Progenitor cell of endocrine pancreas (in vitro differentiated cells): ENCODE measurements at regions not wholly inside any gene's neighbourhood (a gene's known extent, or its start where the extent isn't known, plus 50 kb on each side); places are given as distances from the start of the nearest gene placed in this dataset.
"Not testable (repeated sequence)": the region's sequence is repeated elsewhere in the genome, so short reads cannot be mapped to it uniquely, and the experiment has no call there.

Experiments used
- DNase-seq: peaks from one replicate; pipeline ENCODE4 v3.0.0; 2021; ENCODE audit warnings: low spot score; ENCODE audit not compliant: unreplicated experiment
- H3K27ac Mint-ChIP-seq: 2 replicates; pipeline ENCODE4 v1.8.0; 2021; ENCODE audit warnings: mild to moderate bottlenecking, moderate library complexity, mixed read lengths
- H3K27me3 Mint-ChIP-seq: 2 replicates; pipeline ENCODE4 v1.8.0; 2021; ENCODE audit warnings: mixed read lengths
- H3K36me3 Mint-ChIP-seq: 2 replicates; pipeline ENCODE4 v1.8.0; 2022; ENCODE audit warnings: mixed read lengths; ENCODE audit not compliant: insufficient read depth
- H3K4me1 Mint-ChIP-seq: 2 replicates; pipeline ENCODE4 v1.8.0; 2021; ENCODE audit warnings: low read depth, mixed read lengths
- H3K4me3 Mint-ChIP-seq: 2 replicates; pipeline ENCODE4 v1.8.0; 2021; ENCODE audit warnings: low read depth, mild to moderate bottlenecking, moderate library complexity, mixed read lengths
- H3K9me3 Mint-ChIP-seq: 2 replicates; pipeline ENCODE4 v1.8.0; 2021; ENCODE audit warnings: low read depth, mixed read lengths
- TF ChIP-seq, protein P1 (sequence below): fragments of 200-600 bp; sonication (generic); IDR thresholded peaks from one replicate; pipeline ENCODE4 v1.5.0; 2021; ENCODE audit warnings: antibody characterized with exemption, mild to moderate bottlenecking; ENCODE audit not compliant: unreplicated experiment

DNA sequence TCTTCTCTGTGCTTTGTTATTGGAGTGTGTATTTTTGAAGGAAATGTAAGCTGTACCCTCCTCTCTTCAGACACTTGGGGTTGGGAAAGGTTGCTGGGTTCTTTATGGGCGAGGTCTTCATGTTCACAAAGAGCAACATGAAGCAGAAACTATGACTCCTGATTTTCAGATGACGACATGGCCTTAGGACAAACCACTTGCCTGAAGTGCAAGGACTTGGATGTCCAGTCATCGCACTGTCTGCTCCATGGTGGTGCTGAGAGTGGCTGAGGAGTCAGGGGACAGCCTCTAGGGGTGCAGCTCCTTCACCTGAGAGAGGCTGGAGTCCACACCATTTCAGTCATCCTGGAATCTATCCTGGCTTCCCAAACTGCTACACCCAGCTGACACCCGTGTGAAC, 183.9 kb upstream of the CDH5 start:
- TF ChIP-seq, protein P1, sequence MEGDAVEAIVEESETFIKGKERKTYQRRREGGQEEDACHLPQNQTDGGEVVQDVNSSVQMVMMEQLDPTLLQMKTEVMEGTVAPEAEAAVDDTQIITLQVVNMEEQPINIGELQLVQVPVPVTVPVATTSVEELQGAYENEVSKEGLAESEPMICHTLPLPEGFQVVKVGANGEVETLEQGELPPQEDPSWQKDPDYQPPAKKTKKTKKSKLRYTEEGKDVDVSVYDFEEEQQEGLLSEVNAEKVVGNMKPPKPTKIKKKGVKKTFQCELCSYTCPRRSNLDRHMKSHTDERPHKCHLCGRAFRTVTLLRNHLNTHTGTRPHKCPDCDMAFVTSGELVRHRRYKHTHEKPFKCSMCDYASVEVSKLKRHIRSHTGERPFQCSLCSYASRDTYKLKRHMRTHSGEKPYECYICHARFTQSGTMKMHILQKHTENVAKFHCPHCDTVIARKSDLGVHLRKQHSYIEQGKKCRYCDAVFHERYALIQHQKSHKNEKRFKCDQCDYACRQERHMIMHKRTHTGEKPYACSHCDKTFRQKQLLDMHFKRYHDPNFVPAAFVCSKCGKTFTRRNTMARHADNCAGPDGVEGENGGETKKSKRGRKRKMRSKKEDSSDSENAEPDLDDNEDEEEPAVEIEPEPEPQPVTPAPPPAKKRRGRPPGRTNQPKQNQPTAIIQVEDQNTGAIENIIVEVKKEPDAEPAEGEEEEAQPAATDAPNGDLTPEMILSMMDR, result no peak
- Mint-ChIP-seq H3K27ac (no peak overlapping the region), H3K9me3 (peaks cover 4% of the 10 kb centered on the region), H3K4me3 (no peak overlapping the region), H3K36me3 (no peaks in the 10 kb centered on the region), H3K27me3 (peaks cover 7% of the 10 kb centered on the region), H3K4me1 (no peaks in the 10 kb centered on the region)
- DNase-seq, result no peak

GRCh38 chr16:66176731-66177130, 189.8 kb upstream of the CDH5 start:
- Mint-ChIP-seq H3K27me3 (peaks cover 20% of the 10 kb centered on the region), H3K4me1 (no peaks in the 10 kb centered on the region), H3K36me3 (no peaks in the 10 kb centered on the region), H3K4me3 (no peak overlapping the region), H3K27ac (no peak overlapping the region), H3K9me3 (peaks cover 4% of the 10 kb centered on the region)
- TF ChIP-seq, protein P1, result no peak
- DNase-seq, result no peak

GRCh38 chr16:66176111-66176510, 190.4 kb upstream of the CDH5 start:
- TF ChIP-seq, protein P1, result no peak
- peaks cover 20% of the 10 kb centered on the region for H3K27me3 Mint-ChIP-seq
- H3K4me1 Mint-ChIP-seq, result no peaks in the 10 kb centered on the region
- H3K36me3 Mint-ChIP-seq, result no peaks in the 10 kb centered on the region
- H3K27ac Mint-ChIP-seq, result no peak overlapping the region
- H3K4me3 Mint-ChIP-seq, result no peak overlapping the region
- DNase-seq, result no peak
- peaks cover 4% of the 10 kb centered on the region for H3K9me3 Mint-ChIP-seq

DNA sequence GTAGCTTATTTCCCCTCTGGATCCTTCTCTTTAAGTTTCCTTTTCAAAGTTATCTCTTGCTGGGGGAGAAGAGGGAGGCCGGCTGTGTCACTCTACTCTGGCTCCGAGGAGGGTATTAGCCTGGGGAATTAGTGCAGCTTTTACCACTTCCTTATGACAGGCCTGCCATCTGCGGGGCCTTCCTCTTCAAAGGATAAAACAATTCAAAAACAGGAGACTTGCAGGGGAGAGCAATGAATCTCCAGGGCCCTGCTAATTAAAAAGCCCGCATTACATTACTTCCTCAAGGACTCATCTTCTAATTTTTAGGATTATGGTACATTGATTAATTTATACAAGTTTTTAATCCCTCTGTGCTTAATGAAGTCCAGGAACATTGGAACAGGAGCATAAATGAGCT, 190.9 kb upstream of the CDH5 start:
- Mint-ChIP-seq H3K36me3 (no peaks in the 10 kb centered on the region), H3K27ac (no peak overlapping the region), H3K27me3 (peaks cover 20% of the 10 kb centered on the region), H3K4me3 (no peak overlapping the region), H3K9me3 (peaks cover 4% of the 10 kb centered on the region), H3K4me1 (no peaks in the 10 kb centered on the region)
- TF ChIP-seq, protein P1, result no peak
- DNase-seq, result no peak

GRCh38 chr16:66175058-66175457, 191.4 kb upstream of the CDH5 start:
- Mint-ChIP-seq H3K9me3 (peaks cover under 1% of the 10 kb centered on the region), H3K4me1 (no peaks in the 10 kb centered on the region), H3K27ac (no peak overlapping the region), H3K4me3 (no peak overlapping the region), H3K27me3 (peaks cover 20% of the 10 kb centered on the region), H3K36me3 (no peaks in the 10 kb centered on the region)
- DNase-seq, result no peak
- TF ChIP-seq, protein P1, result no peak

DNA sequence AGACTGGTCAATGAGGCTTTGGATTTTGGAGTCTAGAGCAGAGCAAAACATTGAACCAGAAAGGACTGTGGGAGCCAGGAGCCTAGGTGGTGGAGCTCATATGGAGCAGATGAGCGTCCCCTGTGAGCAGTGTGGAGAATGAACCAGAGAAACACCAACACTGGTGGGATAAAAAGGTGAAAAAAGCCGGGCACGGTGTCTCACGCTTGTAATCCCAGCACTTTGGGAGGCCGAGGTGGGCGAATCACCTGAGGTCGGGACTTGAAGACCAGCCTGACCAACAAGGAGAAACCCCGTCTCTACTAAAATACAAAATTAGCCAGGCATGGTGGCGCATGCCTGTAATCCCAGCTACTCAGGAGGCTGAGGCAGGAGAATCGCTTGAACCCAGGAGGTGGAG, 192.7 kb upstream of the CDH5 start:
- not testable (repeated sequence) for H3K27ac Mint-ChIP-seq, H3K4me3 Mint-ChIP-seq, DNase-seq, H3K36me3 Mint-ChIP-seq, H3K4me1 Mint-ChIP-seq, H3K9me3 Mint-ChIP-seq
- peaks cover 28% of the 10 kb centered on the region for H3K27me3 Mint-ChIP-seq

DNA sequence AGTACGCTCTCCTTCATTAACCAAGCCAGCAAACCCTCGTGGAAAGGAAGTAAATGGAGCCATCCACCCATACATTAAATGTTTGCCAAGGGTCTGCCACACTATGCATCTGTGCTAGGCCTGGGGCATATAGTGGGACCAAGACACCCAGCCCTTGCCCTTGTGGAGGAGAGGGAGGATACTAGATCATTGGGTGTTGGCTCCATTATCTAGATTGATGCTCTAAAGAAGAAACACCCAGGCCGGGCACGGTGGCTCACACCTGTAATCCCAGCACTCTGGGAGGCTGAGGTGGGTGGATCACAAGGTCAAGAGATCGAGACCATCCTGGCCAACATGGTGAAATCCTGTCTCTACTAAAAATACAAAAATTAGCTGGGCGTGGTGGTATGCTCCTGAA, 193.3 kb upstream of the CDH5 start:
- H3K9me3 Mint-ChIP-seq, H3K4me3 Mint-ChIP-seq, H3K4me1 Mint-ChIP-seq, H3K27ac Mint-ChIP-seq, DNase-seq, H3K36me3 Mint-ChIP-seq: not testable (repeated sequence)
- peaks cover 31% of the 10 kb centered on the region for H3K27me3 Mint-ChIP-seq
